DND-41 (cell line): ENCODE measurements at regions not wholly inside any gene's neighbourhood (a gene's known extent, or its start where the extent isn't known, plus 50 kb on each side); places are given as distances from the start of the nearest gene placed in this dataset.

Experiments used
- EZH2 ChIP-seq: IDR thresholded peaks from 3 replicates; pipeline ENCODE4 v1.6.1; 2012; ENCODE audit warnings: borderline replicate concordance, low read depth, mild to moderate bottlenecking, moderate library complexity, low read length, inconsistent platforms; ENCODE audit not compliant: severe bottlenecking
- TF ChIP-seq, protein P1 (sequence below): IDR thresholded peaks from 2 replicates; pipeline ENCODE4 v1.5.1; 2012; ENCODE audit warnings: borderline replicate concordance, low read length, moderate library complexity, mild to moderate bottlenecking; ENCODE audit not compliant: poor library complexity, severe bottlenecking; ENCODE audit errors: extremely low read depth

- TF ChIP-seq, protein P1, sequence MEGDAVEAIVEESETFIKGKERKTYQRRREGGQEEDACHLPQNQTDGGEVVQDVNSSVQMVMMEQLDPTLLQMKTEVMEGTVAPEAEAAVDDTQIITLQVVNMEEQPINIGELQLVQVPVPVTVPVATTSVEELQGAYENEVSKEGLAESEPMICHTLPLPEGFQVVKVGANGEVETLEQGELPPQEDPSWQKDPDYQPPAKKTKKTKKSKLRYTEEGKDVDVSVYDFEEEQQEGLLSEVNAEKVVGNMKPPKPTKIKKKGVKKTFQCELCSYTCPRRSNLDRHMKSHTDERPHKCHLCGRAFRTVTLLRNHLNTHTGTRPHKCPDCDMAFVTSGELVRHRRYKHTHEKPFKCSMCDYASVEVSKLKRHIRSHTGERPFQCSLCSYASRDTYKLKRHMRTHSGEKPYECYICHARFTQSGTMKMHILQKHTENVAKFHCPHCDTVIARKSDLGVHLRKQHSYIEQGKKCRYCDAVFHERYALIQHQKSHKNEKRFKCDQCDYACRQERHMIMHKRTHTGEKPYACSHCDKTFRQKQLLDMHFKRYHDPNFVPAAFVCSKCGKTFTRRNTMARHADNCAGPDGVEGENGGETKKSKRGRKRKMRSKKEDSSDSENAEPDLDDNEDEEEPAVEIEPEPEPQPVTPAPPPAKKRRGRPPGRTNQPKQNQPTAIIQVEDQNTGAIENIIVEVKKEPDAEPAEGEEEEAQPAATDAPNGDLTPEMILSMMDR, result no peak
- TF ChIP-seq EZH2, result no peak
Measured at GRCh38 chr13:73672492-73672891, 461.7 kb downstream of the KLF12 start.
